RCC 7860 (cell line): ENCODE measurements at regions not wholly inside any gene's neighbourhood (a gene's known extent, or its start where the extent isn't known, plus 50 kb on each side); places are given as distances from the start of the nearest gene placed in this dataset.
"Not testable (repeated sequence)": the region's sequence is repeated elsewhere in the genome, so short reads cannot be mapped to it uniquely, and the experiment has no call there.

Experiments
- DNase-seq: peaks from one replicate; pipeline ENCODE4 v3.0.0-alpha.2; 2015; ENCODE audit warnings: low spot score
- FAIRE-seq: peaks from 2 replicates; lab custom pipeline; 2012; peaks lifted over from hg19 to GRCh38; lab: Jason Lieb, UNC

GRCh38 chr15:62894322-62895085, 148.0 kb upstream of the TPM1 start:
- FAIRE-seq (no peak), DNase-seq (peak; percentile 28)

GRCh38 chr15:62895139-62895866, 147.2 kb upstream of the TPM1 start:
- DNase-seq (peak; percentile 54), FAIRE-seq (peak; percentile 5)

GRCh38 chr15:62895905-62896316, 146.6 kb upstream of the TPM1 start:
- FAIRE-seq (peak; percentile 98), DNase-seq (peak; percentile 99)

GRCh38 chr15:62896380-62896866, 146.1 kb upstream of the TPM1 start:
- FAIRE-seq (no peak), DNase-seq (peak; percentile 65)

GRCh38 chr15:62896969-62897486, 145.5 kb upstream of the TPM1 start:
- peak; percentile 99 for DNase-seq
- peak; percentile 95 for FAIRE-seq

GRCh38 chr15:62897634-62898033, 144.9 kb upstream of the TPM1 start:
- no peak for FAIRE-seq
- no peak for DNase-seq

- peak; percentile 49 for DNase-seq
- FAIRE-seq: no peak
Observed at GRCh38 chr15:62899090-62899493, 143.5 kb upstream of the TPM1 start.

GRCh38 chr15:62900071-62900802, 142.3 kb upstream of the TPM1 start:
- DNase-seq (no peak), FAIRE-seq (no peak)

GRCh38 chr15:62901087-62901486, 141.5 kb upstream of the TPM1 start:
- FAIRE-seq: no peak
- no peak for DNase-seq

- no peak for FAIRE-seq
- DNase-seq: no peak
Observed at GRCh38 chr15:62901909-62902546, 140.5 kb upstream of the TPM1 start.

- DNase-seq (no peak), FAIRE-seq (no peak)
Observed at GRCh38 chr15:62902821-62903220, 139.7 kb upstream of the TPM1 start.

- no peak for FAIRE-seq
- no peak for DNase-seq
Observed at GRCh38 chr15:62903437-62903836, 139.1 kb upstream of the TPM1 start.

GRCh38 chr15:62904041-62904910, 138.3 kb upstream of the TPM1 start:
- no peak for FAIRE-seq
- DNase-seq: no peak

GRCh38 chr15:62906627-62907026, 135.9 kb upstream of the TPM1 start:
- DNase-seq: no peak
- FAIRE-seq: no peak

- DNase-seq (no peak), FAIRE-seq (no peak)
Observed at GRCh38 chr15:62907275-62907674, 135.3 kb upstream of the TPM1 start.

- not testable (repeated sequence) for FAIRE-seq, DNase-seq
Observed at GRCh38 chr15:62908341-62908740, 134.2 kb upstream of the TPM1 start.

- no peak for DNase-seq
- no peak for FAIRE-seq
Observed at GRCh38 chr15:62909257-62909656, 133.3 kb upstream of the TPM1 start.

GRCh38 chr15:62912282-62912681, 130.3 kb upstream of the TPM1 start:
- no peak for FAIRE-seq
- no peak for DNase-seq

GRCh38 chr15:62912808-62913207, 129.7 kb upstream of the TPM1 start:
- no peak for DNase-seq

GRCh38 chr15:62913246-62913645, 129.3 kb upstream of the TPM1 start:
- DNase-seq: no peak
- no peak for FAIRE-seq

More at GRCh38 chr15:62912808-62913207, 129.7 kb upstream of the TPM1 start:
- no peak for FAIRE-seq
